OCI-LY1 (cell line): ENCODE measurements at regions not wholly inside any gene's neighbourhood (a gene's known extent, or its start where the extent isn't known, plus 50 kb on each side); places are given as distances from the start of the nearest gene placed in this dataset.

Experiments used
- H2AFZ ChIP-seq: fragments of 200-600 bp; sonication (generic), shearing (Covaris generic); 2 replicates; pipeline ENCODE4 v1.6.0; 2014; ENCODE audit warnings: antibody characterized with exemption, mild to moderate bottlenecking, low read length
- H3F3A ChIP-seq: fragments of 200-600 bp; sonication (generic), shearing (Covaris generic); 2 replicates; pipeline ENCODE4 v1.6.0; 2014; ENCODE audit warnings: mild to moderate bottlenecking, antibody characterized with exemption, low read length, moderate library complexity; ENCODE audit not compliant: insufficient read depth
- H3K27ac ChIP-seq: fragments of 200-600 bp; sonication (generic); 2 replicates; pipeline ENCODE4 v1.5.1; 2014; ENCODE audit warnings: low read length, mixed run types, mild to moderate bottlenecking, low read depth; ENCODE audit not compliant: poor library complexity, severe bottlenecking
- H3K27me3 ChIP-seq: fragments of 200-600 bp; sonication (generic); 2 replicates; pipeline ENCODE4 v1.6.0; 2014; ENCODE audit warnings: antibody characterized with exemption, mild to moderate bottlenecking, low read length, moderate library complexity; ENCODE audit not compliant: insufficient read depth
- H3K36me3 ChIP-seq: fragments of 200-600 bp; sonication (generic); 2 replicates; pipeline ENCODE4 v1.6.1; 2014; ENCODE audit warnings: mild to moderate bottlenecking, antibody characterized with exemption, low read length, moderate library complexity, mixed read lengths; ENCODE audit not compliant: insufficient read depth
- H3K4me1 ChIP-seq: fragments of 200-600 bp; sonication (generic); 2 replicates; pipeline ENCODE4 v1.5.1; 2014; ENCODE audit warnings: mild to moderate bottlenecking, low read length, moderate library complexity; ENCODE audit not compliant: insufficient read depth, severe bottlenecking
- H3K4me2 ChIP-seq: fragments of 200-600 bp; sonication (generic), shearing (Covaris generic); 2 replicates; pipeline ENCODE4 v1.6.1; 2014; ENCODE audit warnings: low read length
- H3K4me3 ChIP-seq: fragments of 200-600 bp; sonication (generic); 2 replicates; pipeline ENCODE4 v1.5.1; 2014; ENCODE audit warnings: low read length, low read depth, mild to moderate bottlenecking, mixed read lengths; ENCODE audit not compliant: poor library complexity, severe bottlenecking
- H3K79me2 ChIP-seq: fragments of 200-600 bp; shearing (Covaris generic); 2 replicates; pipeline ENCODE4 v1.6.1; 2016; ENCODE audit warnings: mixed run types, low read length, mixed read lengths; ENCODE audit not compliant: insufficient read depth
- H3K9ac ChIP-seq: fragments of 200-600 bp; sonication (generic), shearing (Covaris generic); 2 replicates; pipeline ENCODE4 v1.6.1; 2014; ENCODE audit warnings: mild to moderate bottlenecking, low read length, mixed read lengths
- H3K9me2 ChIP-seq: fragments of 200-600 bp; sonication (generic), shearing (Covaris generic); 2 replicates; pipeline ENCODE4 v1.6.1; 2014; ENCODE audit warnings: low read depth, mild to moderate bottlenecking, low read length, mixed read lengths
- H3K9me3 ChIP-seq: fragments of 200-600 bp; shearing (Covaris generic); 2 replicates; pipeline ENCODE4 v1.6.1; 2014; ENCODE audit warnings: low read length, mixed read lengths
- H4K20me1 ChIP-seq: fragments of 200-600 bp; sonication (generic), shearing (Covaris generic); 2 replicates; pipeline ENCODE4 v1.6.0; 2016; ENCODE audit warnings: mild to moderate bottlenecking, low read length; ENCODE audit not compliant: insufficient read depth
- EZH2 ChIP-seq: fragments of 200-600 bp; sonication (generic), shearing (Covaris generic); IDR thresholded peaks from 2 replicates; pipeline ENCODE4 v1.8.0; 2017; ENCODE audit warnings: borderline replicate concordance, mixed run types, mild to moderate bottlenecking, antibody characterized with exemption, low read length, moderate library complexity, mixed read lengths
- TF ChIP-seq, protein P1 (sequence below): fragments of 200-600 bp; sonication (generic), shearing (Covaris generic); IDR thresholded peaks from 2 replicates; pipeline ENCODE4 v1.5.1; 2017; ENCODE audit warnings: mild to moderate bottlenecking, antibody characterized with exemption, low read length, moderate library complexity, mixed read lengths

DNA sequence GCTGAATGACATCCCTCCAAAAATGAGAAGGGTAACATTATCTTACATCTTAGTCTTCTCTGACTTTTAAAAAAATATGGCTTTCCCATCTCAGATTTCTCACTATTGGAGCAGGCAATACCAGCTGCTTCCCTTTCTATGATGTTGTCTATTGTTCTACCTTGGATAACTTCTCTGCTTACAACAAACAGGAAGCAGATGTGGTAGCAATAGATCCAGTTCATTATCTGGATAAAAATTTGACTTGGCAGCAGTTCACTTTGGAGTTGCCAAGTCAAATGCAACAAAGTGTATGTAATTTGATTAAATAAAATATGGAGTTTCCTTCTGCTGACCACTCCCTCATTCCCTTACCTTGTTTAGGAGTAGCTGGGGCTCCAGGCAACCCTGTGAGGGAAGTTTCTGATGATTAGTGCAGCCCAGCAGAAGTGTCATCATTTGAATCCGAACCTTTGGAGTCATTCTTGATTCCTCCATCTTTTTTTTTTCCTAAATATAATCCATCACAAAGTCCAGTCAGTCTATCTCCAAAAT lies 72.0 kb upstream of the GPRIN3 start:
- Histone ChIP-seq H3K9ac (no peak overlapping the region), H3K27ac (no peak overlapping the region), H3K36me3 (no peaks in the 10 kb centered on the region), H2AFZ (no peak overlapping the region), H3K4me2 (no peak overlapping the region), H3K27me3 (no peaks in the 10 kb centered on the region), H4K20me1 (no peaks in the 10 kb centered on the region), H3K79me2 (no peaks in the 10 kb centered on the region), H3K9me3 (no peaks in the 10 kb centered on the region), H3F3A (no peaks in the 10 kb centered on the region), H3K4me3 (no peak overlapping the region), H3K9me2 (no peaks in the 10 kb centered on the region), H3K4me1 (no peaks in the 10 kb centered on the region)
- TF ChIP-seq, protein P1, sequence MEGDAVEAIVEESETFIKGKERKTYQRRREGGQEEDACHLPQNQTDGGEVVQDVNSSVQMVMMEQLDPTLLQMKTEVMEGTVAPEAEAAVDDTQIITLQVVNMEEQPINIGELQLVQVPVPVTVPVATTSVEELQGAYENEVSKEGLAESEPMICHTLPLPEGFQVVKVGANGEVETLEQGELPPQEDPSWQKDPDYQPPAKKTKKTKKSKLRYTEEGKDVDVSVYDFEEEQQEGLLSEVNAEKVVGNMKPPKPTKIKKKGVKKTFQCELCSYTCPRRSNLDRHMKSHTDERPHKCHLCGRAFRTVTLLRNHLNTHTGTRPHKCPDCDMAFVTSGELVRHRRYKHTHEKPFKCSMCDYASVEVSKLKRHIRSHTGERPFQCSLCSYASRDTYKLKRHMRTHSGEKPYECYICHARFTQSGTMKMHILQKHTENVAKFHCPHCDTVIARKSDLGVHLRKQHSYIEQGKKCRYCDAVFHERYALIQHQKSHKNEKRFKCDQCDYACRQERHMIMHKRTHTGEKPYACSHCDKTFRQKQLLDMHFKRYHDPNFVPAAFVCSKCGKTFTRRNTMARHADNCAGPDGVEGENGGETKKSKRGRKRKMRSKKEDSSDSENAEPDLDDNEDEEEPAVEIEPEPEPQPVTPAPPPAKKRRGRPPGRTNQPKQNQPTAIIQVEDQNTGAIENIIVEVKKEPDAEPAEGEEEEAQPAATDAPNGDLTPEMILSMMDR, result no peak
- TF ChIP-seq EZH2, result no peak

DNA sequence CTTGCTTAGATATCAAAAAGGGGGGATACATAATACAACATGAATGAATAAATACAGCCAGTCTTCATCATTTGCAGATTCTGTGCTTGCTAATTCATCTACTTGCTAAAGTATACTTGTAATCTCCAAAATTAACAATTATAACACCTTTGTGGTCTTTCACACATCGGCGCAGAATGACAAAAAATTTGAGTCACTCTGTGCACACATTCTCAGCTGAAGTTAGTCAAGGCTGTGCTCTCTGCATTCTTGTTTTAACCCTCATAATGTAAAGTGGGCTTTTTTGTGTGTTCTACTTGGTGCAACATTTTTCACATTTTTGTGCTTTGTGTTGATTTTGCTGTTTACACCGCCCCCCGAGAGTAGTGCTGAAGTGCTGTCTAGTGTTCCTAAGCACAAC lies 65.8 kb upstream of the GPRIN3 start:
- no peak overlapping the region for H3K4me2 ChIP-seq
- H3K36me3 ChIP-seq, result no peaks in the 10 kb centered on the region
- H2AFZ ChIP-seq, result no peak overlapping the region
- H3K79me2 ChIP-seq, result no peaks in the 10 kb centered on the region
- H3F3A ChIP-seq, result no peaks in the 10 kb centered on the region
- H3K9ac ChIP-seq, result no peak overlapping the region
- no peak overlapping the region for H3K27ac ChIP-seq
- no peak for TF ChIP-seq EZH2
- TF ChIP-seq, protein P1, result no peak
- no peaks in the 10 kb centered on the region for H3K4me1 ChIP-seq
- no peaks in the 10 kb centered on the region for H3K27me3 ChIP-seq
- no peaks in the 10 kb centered on the region for H3K9me2 ChIP-seq
- no peak overlapping the region for H3K4me3 ChIP-seq
- H3K9me3 ChIP-seq, result no peaks in the 10 kb centered on the region
- no peaks in the 10 kb centered on the region for H4K20me1 ChIP-seq

DNA sequence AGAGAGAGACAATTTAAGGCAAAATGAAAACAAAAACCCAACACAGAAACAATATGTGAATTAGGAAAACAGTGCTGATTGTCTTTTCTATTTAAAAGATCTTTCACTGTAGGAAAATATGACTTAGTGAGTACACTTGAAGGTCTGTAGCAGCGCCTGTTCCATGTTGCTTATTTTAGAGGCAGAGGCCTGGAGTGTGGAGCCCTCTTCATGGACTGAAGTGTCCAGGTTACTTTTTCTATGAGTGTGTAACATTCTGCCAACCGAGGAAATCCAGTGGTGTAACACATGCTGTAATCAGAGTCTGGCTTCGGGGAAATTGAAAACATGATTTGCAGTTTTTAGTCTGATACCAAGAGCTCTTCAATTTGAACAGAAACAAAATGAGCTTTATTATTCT lies 64.0 kb upstream of the GPRIN3 start:
- Histone ChIP-seq H3K36me3 (no peaks in the 10 kb centered on the region), H3K4me1 (no peaks in the 10 kb centered on the region), H3K27ac (no peak overlapping the region), H2AFZ (no peak overlapping the region), H3K9me3 (no peaks in the 10 kb centered on the region), H3F3A (no peaks in the 10 kb centered on the region), H3K27me3 (no peaks in the 10 kb centered on the region), H3K79me2 (no peaks in the 10 kb centered on the region), H4K20me1 (no peaks in the 10 kb centered on the region), H3K4me2 (no peak overlapping the region), H3K9ac (no peak overlapping the region), H3K9me2 (no peaks in the 10 kb centered on the region), H3K4me3 (no peak overlapping the region)
- TF ChIP-seq, protein P1, result no peak
- no peak for TF ChIP-seq EZH2
